Stimulated activated CD8-positive, alpha-beta memory T cell treated with anti-CD3 and anti-CD28 coated beads, Interleukin-7, amount 100 ng/mL, for 24 hours (primary cell): ENCODE measurements at regions not wholly inside any gene's neighbourhood (a gene's known extent, or its start where the extent isn't known, plus 50 kb on each side); places are given as distances from the start of the nearest gene placed in this dataset.

Experiments used
- DNase-seq: peaks from one replicate; pipeline ENCODE4 v3.0.0-alpha.2; 2020; ENCODE audit warnings: low read depth

DNA sequence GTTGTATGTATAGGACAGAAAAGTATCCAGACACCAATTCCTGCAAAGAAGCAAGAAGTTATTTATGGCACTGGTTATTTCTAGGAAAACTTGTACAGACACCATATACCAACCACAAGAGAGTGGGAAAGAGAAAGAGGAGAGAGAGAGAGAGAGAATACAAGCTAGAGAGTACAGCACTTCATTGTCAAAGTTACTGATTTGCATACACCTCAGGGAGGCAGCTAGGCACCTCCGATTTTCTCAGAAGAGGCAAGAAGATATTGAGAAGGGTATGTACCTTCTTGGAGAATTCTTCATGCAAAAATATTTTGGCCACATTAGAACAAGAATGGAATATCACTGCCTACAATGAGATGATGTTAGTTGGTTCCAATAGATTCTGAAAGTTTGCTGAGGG lies 333.9 kb upstream of the PIK3C3 start:
- DNase-seq, result no peak

DNA sequence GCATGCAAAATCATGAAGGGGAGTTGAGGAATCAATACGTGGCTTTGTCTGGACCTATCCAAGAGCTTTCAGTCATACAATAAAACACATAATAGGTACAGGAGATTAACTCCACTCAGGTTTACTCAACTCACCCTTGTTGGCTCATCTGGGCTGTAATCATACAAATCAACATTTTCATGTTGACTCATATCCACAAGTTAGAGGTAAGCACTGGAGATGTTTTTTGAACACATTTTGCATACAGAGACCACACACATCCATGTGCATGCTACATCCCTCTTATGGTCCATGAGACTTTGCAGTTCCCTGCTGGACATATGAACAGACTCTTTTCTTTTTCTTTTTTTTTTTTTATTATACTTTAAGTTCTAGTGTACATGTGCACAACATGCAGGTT lies 336.9 kb upstream of the PIK3C3 start:
- DNase-seq, result no peak

DNA sequence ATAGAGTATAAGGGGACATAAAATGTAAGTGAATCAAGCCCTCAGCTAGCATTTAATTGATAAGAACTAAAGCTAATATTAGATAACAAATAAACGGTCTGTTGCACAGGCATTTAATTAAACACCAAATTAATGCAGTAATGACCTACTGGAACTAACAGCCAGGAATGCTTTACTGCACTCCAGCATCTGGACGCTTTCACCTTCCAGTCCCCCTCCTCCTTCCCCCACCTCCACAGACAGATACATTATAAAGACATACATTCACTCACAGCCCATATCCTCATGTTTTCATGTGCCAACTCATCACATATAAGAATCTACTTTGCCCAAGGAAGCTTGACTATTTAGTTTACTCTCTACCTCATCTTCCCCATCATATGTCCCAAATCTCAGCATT lies 337.4 kb upstream of the PIK3C3 start:
- DNase-seq, result no peak

DNA sequence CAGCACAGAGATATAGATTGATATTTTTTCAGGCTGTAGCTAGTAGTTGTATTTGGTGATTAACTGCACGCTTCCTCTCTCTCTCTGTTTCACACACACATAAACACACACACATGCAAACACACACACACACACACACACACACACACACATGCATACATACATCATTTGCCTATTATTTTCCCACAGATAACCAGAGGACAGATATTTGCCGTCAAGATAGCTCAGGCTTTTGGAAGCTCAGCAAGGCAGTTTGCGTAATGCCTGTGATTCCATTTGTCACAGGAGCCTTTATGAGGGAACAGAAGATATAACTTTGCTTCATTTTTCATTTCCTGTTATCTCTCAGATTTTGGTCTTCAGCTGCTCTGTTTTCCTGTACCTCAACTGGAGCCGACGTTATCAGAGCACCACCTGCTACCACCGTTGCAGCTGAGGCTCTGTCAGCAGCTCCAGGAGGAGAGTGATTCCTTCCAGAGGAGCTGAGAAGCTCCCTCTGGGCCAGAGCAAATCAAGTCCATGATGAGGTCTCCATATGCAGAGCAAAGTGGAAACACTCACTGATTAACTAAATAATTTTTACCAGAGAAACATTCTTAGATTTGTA lies 341.9 kb upstream of the PIK3C3 start:
- DNase-seq, result no peak

DNA sequence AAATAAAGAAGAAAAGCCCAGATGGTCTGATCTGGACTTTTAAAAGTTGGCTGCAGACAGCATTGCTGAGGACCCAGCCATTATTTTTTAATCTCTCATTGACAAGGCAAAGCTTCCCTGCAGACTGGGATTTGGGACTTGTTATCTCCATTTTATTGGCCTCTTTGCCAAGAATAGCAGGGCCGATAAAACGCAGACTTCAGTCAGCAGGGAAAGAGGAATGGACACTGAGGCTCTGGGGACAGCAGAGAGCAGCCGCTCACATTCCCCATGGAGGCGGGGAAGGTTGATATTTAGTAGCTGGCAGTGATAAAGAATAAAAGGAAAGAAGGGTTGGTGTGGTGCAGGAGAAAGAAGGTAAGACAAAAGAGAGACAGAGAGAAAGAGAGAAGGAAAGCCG lies 350.1 kb upstream of the PIK3C3 start:
- DNase-seq, result no peak

DNA sequence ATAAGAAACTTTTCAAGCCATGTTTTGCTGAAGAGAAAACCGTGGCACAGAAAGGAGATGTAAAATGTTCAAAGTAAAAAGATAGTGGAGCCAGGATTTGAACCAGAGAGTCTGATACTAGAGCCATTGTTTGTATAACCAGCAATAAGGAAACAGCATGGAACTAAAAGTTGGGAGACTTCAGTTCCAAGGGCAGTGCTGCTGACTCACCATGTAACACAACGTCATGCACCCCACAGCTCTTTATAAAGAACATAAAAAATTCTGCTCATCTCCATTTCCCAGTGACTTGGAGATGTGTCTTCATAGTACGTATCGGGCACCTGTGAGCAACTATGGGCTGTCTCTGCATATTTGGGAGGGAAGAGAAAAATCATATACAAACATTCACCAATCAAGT lies 353.0 kb upstream of the PIK3C3 start:
- no peak for DNase-seq

DNA sequence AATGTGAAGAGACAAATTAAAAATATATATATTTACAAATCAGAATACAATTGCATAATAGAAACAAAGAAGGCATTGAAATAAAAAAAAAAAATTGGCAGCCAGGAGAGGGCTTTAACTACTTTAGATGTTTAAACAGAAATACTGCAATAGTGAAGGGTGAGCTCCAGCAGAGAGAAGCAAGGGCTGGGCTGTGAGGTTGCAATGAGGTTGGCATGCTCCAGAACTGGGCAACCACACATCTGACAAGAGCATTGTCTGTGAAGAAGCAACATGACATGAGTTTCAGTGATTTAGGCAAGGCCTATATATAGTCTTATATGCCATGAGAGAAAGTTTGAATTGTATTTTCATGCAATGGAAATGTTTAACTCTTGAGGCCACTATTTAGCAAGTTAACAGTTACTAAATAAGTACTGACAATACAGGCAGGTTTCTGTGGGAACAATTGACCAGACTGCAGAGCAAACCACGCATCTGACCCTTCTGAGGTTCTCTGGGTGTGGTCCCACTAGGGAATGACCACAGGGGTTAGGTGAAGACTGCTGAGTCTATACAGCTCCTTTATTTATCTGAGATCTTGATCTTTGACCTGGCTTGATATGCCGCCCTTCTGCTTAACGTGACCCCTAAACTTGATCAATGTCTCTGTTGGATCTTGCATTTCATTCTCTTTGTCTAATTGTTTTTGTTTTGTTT lies 354.2 kb upstream of the PIK3C3 start:
- DNase-seq, result no peak

DNA sequence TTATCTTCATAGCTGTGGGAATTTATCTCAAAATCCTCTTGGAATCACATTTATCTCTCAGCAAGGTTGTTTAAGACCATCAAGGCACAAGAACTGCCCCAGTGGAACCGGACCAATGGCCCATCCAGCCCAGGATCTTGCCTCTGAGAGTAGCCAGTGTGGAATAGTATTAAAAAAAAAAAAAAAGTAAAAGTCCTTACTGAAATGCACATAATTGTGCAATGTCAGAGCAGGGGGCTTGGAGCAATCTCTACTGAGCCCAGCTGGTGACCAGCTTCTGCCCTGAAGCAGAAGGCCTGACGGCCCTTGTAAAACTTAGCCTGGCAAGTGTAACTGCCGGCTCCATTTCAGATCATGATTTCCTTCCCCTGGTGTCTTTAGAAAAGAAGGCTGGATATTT lies 355.6 kb upstream of the PIK3C3 start:
- DNase-seq, result no peak

DNA sequence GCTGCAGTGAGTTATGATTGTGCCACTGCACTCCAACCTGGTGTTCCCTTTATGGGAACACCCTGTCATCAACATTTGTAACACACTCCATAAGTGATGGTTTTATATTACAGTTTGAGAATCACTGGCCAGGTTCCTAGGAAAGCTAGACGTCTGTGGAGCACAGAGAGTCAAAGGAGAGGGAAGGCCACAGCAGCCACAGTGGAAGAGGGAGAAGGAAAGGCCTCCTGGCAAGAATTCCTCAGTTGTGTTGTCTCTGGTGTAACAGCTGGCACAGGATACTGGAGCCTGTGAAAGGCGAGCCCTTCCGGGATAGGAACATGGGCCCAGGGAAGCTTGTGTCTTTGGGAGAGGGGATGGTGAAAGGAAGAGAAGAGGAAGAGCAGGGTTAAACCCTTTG lies 360.5 kb upstream of the PIK3C3 start:
- DNase-seq, result no peak

DNA sequence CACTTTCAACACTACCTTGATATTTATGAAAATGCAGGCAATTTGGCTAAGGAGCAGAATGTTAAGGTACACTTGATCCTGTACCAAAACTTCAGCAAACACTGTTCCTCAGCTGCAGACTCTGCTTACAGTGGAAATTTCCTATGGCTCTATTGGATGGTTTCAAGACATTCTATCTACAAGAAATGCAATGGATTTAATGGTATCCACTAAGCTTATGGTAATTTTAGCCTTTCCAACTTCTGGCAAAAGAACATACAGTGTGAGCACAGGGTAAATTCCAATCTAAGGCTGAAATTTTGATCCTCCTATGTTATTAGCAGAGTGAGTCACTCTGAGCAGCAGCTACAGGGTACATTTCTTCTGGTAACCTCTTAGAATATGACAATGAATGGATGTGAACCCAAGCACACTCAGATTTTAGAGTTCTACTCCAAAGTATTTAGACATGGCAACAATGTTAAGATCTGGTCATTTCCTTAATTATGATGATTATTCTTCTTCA lies 361.8 kb upstream of the PIK3C3 start:
- DNase-seq, result no peak

DNA sequence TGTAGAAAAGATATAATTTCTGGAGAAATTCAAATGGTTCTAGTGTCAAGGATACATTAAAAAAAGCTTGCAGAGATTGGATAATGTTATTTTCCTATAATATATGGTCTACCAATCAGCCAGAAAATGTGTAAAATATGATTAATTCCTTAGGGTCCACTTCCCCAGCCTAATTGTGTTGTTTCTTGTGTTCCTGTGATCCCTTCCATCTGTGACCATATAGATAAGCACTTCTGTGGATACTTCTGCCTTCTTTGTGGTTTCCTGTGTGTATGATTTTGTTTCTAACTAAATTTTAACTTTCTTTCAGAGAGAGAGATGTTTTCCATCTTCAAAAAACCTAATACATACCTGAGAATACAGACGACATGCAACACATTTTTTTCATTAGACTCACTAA lies 367.1 kb upstream of the PIK3C3 start:
- DNase-seq, result no peak

DNA sequence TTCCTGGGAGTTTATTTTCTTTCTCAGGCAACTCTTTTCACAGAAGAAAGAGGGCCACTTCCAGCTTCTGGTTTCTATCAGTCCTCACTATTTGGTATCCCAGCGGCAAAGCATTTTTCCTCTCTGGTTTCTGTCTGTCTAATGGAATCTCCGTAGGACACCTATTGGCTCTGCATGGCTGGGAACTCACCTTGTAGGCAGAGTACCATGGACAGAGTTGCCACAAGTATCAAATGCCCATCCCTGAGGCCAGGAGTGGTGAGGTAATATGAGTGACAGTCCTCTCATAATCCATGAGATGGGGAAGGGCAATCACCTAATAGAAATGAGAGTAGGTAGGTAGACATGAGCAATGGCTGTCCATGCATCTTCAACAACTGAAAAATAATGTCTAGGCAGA lies 369.5 kb upstream of the PIK3C3 start:
- DNase-seq, result no peak

DNA sequence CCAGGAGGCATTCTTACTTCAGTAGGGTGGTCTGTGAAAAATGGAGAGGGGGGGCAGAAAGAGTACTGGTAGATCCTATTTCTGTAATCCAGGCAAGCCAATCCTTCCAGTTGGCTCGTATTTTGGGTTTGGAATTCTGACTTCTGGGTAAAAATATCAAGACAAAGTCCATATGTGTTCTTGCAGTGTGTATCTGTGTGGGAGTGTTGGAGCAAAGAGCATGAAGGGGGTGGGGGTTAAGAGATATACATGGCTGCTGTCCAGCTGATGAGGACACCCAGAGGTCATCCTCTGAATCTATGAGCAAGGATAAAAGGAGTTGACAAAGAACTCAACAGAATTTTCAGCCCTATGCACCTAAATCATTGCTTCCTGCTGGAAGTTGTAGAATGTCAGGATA lies 375.8 kb upstream of the PIK3C3 start:
- DNase-seq, result no peak

DNA sequence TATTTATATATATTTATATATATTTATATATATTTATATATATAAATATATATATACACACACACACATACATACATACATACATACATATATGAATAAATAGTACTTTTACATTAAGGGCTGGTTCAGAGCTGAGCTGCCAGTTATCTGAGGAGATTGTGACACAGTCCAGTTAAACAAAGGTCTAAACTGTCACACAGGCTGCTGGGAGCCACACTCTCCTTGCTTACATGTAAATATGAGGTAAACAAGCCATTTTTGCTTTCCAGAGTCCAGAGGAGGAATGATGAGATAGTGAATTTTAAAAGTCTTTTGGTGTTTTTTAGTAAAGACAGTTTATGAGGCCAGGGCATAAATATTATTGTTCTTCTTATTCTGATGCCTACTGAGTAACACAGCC lies 377.5 kb upstream of the PIK3C3 start:
- DNase-seq, result no peak

DNA sequence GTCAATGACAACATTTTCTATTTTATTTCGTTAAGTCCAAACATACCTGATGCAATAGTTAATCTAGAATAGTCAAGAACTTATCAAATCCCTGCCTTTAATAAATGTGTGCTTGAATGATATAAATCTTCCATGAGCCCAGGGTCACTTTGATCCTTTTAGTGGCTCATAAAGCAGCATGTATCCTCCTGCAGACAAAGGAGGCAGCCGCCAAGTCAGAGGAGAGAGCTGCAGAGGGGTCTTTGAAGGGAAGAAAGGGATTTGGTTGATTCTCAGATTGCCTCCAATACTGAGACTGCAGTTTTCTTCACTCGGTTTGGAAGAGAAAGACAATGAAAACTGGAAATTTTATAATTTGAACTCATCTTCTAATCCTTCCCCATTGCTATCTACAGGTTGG lies 378.4 kb upstream of the PIK3C3 start:
- no peak for DNase-seq

DNA sequence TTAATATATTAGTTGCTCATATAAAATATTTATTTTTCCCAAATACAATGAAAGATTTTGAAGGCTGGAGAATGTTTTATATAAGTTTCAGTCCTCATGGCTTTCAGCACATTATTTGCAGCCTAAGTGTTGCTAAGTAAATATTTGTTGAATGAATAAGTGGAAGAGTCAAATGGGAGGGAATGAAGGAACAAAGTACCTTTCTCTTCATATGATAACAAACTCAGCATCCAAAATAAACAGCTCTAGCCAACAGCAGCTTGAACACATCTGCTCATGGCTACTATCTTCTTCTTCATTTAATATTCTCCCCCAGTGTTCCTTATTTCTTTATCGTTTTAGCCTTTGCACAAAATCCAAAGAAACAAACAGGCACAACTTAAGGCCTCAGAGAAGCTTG lies 385.2 kb upstream of the PIK3C3 start:
- no peak for DNase-seq

DNA sequence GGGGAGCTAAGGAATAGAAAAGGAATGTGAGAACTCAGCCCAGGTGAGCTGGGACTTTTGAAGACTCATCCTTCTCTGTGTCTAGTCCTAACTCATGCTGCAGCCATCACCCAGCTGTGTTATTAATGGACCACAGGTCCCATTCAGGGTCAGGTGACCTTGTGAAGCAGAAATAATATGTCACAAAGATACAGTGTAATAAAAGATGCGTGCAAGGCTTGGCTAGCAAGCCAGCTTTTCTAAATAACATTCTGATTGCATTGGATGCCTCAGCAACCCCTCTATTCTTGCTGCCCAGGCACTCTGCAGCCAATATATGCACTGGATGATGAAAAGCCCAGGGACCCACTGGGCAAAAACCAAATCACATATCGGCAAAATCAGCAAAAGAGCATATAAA lies 393.1 kb upstream of the PIK3C3 start:
- DNase-seq, result no peak

DNA sequence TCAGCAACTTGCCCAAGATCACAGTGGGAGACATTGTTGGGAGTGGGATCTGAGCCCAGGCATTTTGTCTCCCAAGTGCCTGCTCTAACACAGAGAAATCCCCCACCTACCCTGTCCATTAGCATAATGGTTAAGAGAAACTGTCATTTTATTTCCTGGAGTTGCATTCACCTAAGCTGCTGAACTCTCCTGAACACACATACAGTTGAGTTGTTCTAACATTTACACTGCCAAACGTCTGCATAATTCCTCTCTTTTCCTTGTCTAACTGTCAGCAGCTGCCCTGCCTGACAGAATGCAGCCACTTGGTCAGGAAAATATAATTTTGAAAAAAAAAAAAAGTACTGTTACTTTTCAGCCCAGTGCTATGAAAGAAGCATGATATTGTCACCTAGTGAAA lies 396.3 kb upstream of the PIK3C3 start:
- no peak for DNase-seq

DNA sequence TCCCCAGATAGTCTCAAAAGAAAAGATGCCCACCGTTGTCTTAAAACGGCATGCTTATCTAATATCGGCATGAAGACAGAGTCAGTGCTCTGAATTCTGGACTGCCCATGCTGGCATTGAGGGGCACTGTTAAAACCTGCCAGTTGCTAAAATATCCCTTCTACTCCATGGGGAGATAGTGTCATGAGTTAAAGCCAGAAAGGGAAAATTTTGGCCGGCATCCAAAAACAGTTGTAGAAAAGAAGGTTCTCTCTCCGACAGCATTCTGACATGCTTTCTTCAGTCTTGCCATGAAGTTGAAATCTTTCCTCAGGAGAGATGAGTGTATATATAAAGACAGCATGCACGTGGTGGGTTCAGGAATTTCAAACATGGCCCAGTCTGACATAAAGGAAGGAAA lies 401.3 kb upstream of the PIK3C3 start:
- no peak for DNase-seq

DNA sequence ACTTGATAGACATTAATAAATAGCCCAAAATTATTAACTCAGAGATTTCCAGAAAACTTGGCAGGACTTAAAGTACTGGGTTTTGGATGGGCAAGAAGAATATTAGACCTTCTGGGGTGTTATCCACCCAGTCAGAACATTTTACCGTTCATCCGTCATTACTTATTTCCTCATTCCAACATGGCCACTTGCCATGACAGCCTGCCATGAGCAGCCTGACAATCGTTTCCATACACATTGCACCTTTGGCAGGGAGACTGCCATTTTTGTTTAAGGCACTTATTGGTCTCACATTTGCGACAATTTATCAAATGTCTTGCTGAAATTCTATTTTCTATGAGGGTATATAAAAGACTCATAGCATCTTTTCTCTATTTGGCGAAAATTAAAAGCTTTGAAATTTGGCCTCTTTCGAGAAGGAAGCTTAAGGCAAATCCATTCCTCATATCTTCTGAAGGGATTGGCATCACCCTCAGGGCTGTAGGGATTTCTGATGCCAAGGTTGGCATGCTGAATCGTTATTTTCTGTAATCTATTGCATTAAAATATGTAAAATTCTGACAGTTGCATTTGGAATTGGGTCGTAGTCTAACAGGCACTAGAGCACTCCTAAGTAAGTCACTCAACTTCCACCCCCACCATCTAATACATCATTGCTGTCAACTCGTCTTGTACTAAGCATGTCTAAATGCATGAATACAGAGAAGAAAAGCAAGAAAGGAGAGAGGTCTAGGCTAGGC lies 406.3 kb upstream of the PIK3C3 start:
- DNase-seq, result no peak

DNA sequence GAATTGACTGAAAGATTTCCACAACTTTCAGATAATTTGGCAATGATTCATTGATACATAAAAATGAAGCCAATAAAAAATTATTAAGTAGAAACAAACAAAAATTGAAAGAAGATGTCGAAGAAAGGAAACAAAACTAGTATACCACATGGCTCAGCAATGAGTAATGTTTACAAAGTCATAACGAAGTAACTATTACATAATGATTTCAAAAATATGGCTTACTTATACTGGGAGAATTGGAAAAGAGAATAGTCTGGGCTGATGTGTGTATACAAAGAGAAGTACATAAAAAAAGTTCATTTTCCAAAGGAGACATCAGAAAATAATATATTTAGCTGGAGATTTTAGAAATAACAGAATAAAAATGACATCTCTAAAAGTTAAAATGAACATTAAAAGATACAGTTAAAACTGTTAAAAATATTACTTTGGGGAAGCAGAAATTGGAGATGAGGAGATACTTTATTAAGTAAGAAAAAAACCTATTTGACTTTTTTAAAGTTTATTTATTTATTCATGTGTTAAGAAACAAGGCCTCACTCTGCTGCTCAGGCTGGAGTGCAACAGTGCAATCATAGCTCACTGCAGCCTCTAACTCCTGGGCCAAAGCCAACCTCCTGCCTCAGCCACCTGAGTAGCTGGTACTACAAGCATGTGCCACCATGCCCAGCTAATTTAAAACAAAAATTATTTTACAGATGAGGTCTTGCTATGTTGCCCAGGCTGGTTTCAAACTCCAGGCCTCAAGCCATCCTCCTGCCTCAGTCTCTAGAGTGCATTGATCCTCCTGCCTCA lies 409.7 kb upstream of the PIK3C3 start:
- DNase-seq, result no peak

DNA sequence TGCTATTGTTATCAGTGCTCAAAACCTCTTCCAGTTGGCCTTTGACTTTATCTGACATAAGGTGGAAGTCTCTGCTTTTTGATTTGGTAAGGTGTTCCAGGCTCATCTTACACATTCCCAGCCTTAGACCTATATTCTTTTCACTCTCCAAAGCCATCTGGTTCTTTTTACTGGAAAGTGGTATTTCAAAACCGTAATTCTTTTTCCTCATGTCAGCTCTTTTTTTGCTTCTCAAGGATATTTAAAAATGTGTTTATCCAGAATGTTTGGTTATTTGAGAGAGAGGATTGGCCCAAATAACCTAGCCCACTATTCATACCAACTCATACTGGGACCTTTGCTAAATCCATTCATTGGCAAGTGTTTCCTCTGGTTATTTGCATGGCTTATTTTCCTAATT lies 411.2 kb upstream of the PIK3C3 start:
- DNase-seq, result no peak
